HEK293 (cell line): ENCODE measurements at regions not wholly inside any gene's neighbourhood (a gene's known extent, or its start where the extent isn't known, plus 50 kb on each side); places are given as distances from the start of the nearest gene placed in this dataset.

Experiments used
- CTCF ChIA-PET: fragments of 350-600 bp; formaldehyde crosslinking; extraction: SDS; loops from one replicate; lab custom pipeline; 2021; ENCODE audit warnings: antibody characterized with exemption; lab: Yijun Ruan, JAX
- POLR2A ChIA-PET: fragments of 300-600 bp; formaldehyde crosslinking; extraction: SDS; loops from one replicate; lab custom pipeline; 2020; ENCODE audit warnings: antibody characterized with exemption, inconsistent platforms; lab: Yijun Ruan, JAX
- H3K27ac ChIP-seq: fragments of 200-500 bp; sonication (Bioruptor generic); 2 replicates; pipeline ENCODE4 v1.5.1; 2014; ENCODE audit warnings: low read depth, low read length, control low read depth, inconsistent platforms; ENCODE audit errors: extremely low read depth
- H3K36me3 ChIP-seq, 2 experiments: fragments of 200-500 bp in 1 of 2; sonication (Bioruptor generic) in 1 of 2; 1 replicate in 1 of 2; 2 replicates in 1 of 2; pipeline ENCODE4 v1.5.1; 2014 to 2017; ENCODE audit warnings: inconsistent platforms in 2 of 2, low read length in 2 of 2; ENCODE audit not compliant: control insufficient read depth in 2 of 2, insufficient read depth in 1 of 2
- H3K4me1 ChIP-seq: fragments of 200-500 bp; sonication (Bioruptor generic); 2 replicates; pipeline ENCODE4 v1.5.1; 2014; ENCODE audit warnings: mild to moderate bottlenecking, low read length, inconsistent platforms; ENCODE audit not compliant: control insufficient read depth, insufficient read depth
- H3K4me3 ChIP-seq: 2 replicates; pipeline ENCODE4 v1.5.1; 2011; ENCODE audit warnings: low read depth, mild to moderate bottlenecking, control low read depth, low read length, moderate library complexity
- H3K9me3 ChIP-seq: fragments of 200-500 bp; sonication (Bioruptor generic); 2 replicates; pipeline ENCODE4 v1.5.1; 2014; ENCODE audit warnings: low read depth, low read length, inconsistent platforms; ENCODE audit not compliant: control insufficient read depth, insufficient read depth
- MYNN ChIP-seq: fragments of 450-650 bp; formaldehyde crosslinking; IDR thresholded peaks from 2 replicates; pipeline ENCODE4 v1.5.1; 2016; ENCODE audit warnings: missing biosample characterization, missing genetic modification characterization, borderline replicate concordance
- OVOL3 ChIP-seq: fragments of 450-650 bp; formaldehyde crosslinking; IDR thresholded peaks from 2 replicates; pipeline ENCODE4 v1.5.1; 2016; ENCODE audit warnings: missing biosample characterization, missing genetic modification characterization
- REST ChIP-seq: fragments of 450-650 bp; formaldehyde crosslinking; IDR thresholded peaks from 2 replicates; pipeline ENCODE4 v1.5.1; 2016; ENCODE audit warnings: missing biosample characterization, missing genetic modification characterization
- SP2 ChIP-seq: fragments of 450-650 bp; formaldehyde crosslinking; IDR thresholded peaks from 2 replicates; pipeline ENCODE4 v1.5.1; 2016; ENCODE audit warnings: missing biosample characterization, missing genetic modification characterization
- ZBTB48 ChIP-seq: fragments of 450-650 bp; formaldehyde crosslinking; IDR thresholded peaks from 2 replicates; pipeline ENCODE4 v1.5.1; 2016; ENCODE audit warnings: missing biosample characterization, missing genetic modification characterization
- ZBTB8A ChIP-seq: fragments of 450-650 bp; formaldehyde crosslinking; IDR thresholded peaks from 2 replicates; pipeline ENCODE4 v1.5.1; 2016; ENCODE audit warnings: missing biosample characterization, missing genetic modification characterization
- ZFP3 ChIP-seq: fragments of 450-650 bp; formaldehyde crosslinking; IDR thresholded peaks from 2 replicates; pipeline ENCODE4 v1.5.1; 2016; ENCODE audit warnings: low read depth, missing biosample characterization, missing genetic modification characterization
- ZNF10 ChIP-seq: fragments of 450-650 bp; formaldehyde crosslinking; IDR thresholded peaks from 2 replicates; pipeline ENCODE4 v1.5.1; 2017; ENCODE audit warnings: missing biosample characterization, missing genetic modification characterization
- ZNF138 ChIP-seq: fragments of 450-650 bp; formaldehyde crosslinking; IDR thresholded peaks from 2 replicates; pipeline ENCODE4 v1.5.1; 2016; ENCODE audit warnings: missing biosample characterization, missing genetic modification characterization, borderline replicate concordance
- ZNF155 ChIP-seq: fragments of 450-650 bp; formaldehyde crosslinking; IDR thresholded peaks from 2 replicates; pipeline ENCODE4 v1.5.1; 2016; ENCODE audit warnings: missing biosample characterization, missing genetic modification characterization
- ZNF16 ChIP-seq: fragments of 450-650 bp; formaldehyde crosslinking; IDR thresholded peaks from 2 replicates; pipeline ENCODE4 v1.5.1; 2016; ENCODE audit warnings: low read depth, missing biosample characterization, missing genetic modification characterization
- ZNF184 ChIP-seq: fragments of 450-650 bp; IDR thresholded peaks from 2 replicates; pipeline ENCODE4 v1.5.1; 2018; ENCODE audit warnings: missing biosample characterization, mild to moderate bottlenecking, missing genetic modification characterization
- ZNF248 ChIP-seq: fragments of 450-650 bp; formaldehyde crosslinking; IDR thresholded peaks from 2 replicates; pipeline ENCODE4 v1.5.1; 2017; ENCODE audit warnings: missing biosample characterization, missing genetic modification characterization
- ZNF266 ChIP-seq: fragments of 450-650 bp; formaldehyde crosslinking; IDR thresholded peaks from 2 replicates; pipeline ENCODE4 v1.5.1; 2016; ENCODE audit warnings: missing biosample characterization, missing genetic modification characterization, low read depth
- ZNF518A ChIP-seq: fragments of 450-650 bp; formaldehyde crosslinking; conservative IDR thresholded peaks from 2 replicates; pipeline ENCODE4 v1.5.1; 2016; ENCODE audit warnings: low read depth, missing biosample characterization, missing genetic modification characterization
- ZNF558 ChIP-seq: fragments of 450-650 bp; formaldehyde crosslinking; IDR thresholded peaks from 2 replicates; pipeline ENCODE4 v1.5.1; 2016; ENCODE audit warnings: missing biosample characterization, missing genetic modification characterization
- ZNF610 ChIP-seq: fragments of 450-650 bp; formaldehyde crosslinking; IDR thresholded peaks from 2 replicates; pipeline ENCODE4 v1.5.1; 2016; ENCODE audit warnings: missing biosample characterization, missing genetic modification characterization, borderline replicate concordance
- ZNF629 ChIP-seq: fragments of 450-650 bp; formaldehyde crosslinking; IDR thresholded peaks from 2 replicates; pipeline ENCODE4 v1.5.1; 2017; ENCODE audit warnings: missing biosample characterization, missing genetic modification characterization
- ZNF670 ChIP-seq: fragments of 450-650 bp; formaldehyde crosslinking; IDR thresholded peaks from 2 replicates; pipeline ENCODE4 v1.5.1; 2016; ENCODE audit warnings: missing biosample characterization, missing genetic modification characterization, low read depth
- ZNF792 ChIP-seq: fragments of 450-650 bp; formaldehyde crosslinking; IDR thresholded peaks from 2 replicates; pipeline ENCODE4 v1.5.1; 2016; ENCODE audit warnings: missing biosample characterization, missing genetic modification characterization
- ZSCAN18 ChIP-seq: fragments of 450-650 bp; formaldehyde crosslinking; IDR thresholded peaks from 2 replicates; pipeline ENCODE4 v1.5.1; 2016; ENCODE audit warnings: missing biosample characterization, missing genetic modification characterization
- ZSCAN30 ChIP-seq: fragments of 450-650 bp; IDR thresholded peaks from 2 replicates; pipeline ENCODE4 v1.5.1; 2018; ENCODE audit warnings: missing biosample characterization, mild to moderate bottlenecking, missing genetic modification characterization, moderate library complexity
- TF ChIP-seq, protein P1 (sequence below): fragments of 450-650 bp; formaldehyde crosslinking; IDR thresholded peaks from 2 replicates; pipeline ENCODE4 v1.5.1; 2016; ENCODE audit warnings: missing biosample characterization, missing genetic modification characterization

DNA sequence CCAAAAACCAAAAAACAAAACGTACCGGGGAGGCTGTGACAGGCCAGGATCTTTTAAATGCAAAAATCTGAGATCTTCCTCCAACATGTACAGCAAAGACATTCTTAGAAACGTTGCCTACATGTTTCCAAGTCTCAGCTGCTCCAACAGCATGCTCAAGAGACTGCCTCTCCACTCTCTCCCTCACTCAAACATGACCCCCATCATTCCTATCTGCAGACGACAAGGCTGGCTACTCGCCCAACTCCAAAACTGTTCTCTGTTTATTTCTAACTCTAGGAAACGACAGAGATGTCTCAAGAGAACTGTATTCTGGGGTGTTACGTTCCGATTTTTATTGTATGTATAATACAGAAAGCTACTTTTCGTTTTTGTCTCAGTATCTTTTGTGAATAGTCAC is 57.5 kb upstream of the TMCC3 start:
- Histone ChIP-seq H3K27ac (no peak overlapping the region), H3K9me3 (no peaks in the 10 kb centered on the region), H3K4me3 (no peak overlapping the region)
- ChIA-PET POLR2A (no interaction called here), CTCF (interaction anchor here (0.6 to 2.5 kb wide), 5 partner anchors 8 to 643 kb away, joined by 3 to 9 read pairs (median 4); no protein-coding TSS in a partner anchor)
- TF ChIP-seq OVOL3 (no peak), ZSCAN18 (tag by site-specific recombination) (no peak), ZNF266 (tag by site-specific recombination) (no peak), ZNF670 (tag by site-specific recombination) (no peak), ZSCAN30 (tag by site-specific recombination) (no peak)
- TF ChIP-seq, all 188 proteins: peak for 0
- H3K4me1 ChIP-seq = peaks cover 21% of the 10 kb centered on the region
- no peaks in the 10 kb centered on the region for H3K36me3 ChIP-seq

DNA sequence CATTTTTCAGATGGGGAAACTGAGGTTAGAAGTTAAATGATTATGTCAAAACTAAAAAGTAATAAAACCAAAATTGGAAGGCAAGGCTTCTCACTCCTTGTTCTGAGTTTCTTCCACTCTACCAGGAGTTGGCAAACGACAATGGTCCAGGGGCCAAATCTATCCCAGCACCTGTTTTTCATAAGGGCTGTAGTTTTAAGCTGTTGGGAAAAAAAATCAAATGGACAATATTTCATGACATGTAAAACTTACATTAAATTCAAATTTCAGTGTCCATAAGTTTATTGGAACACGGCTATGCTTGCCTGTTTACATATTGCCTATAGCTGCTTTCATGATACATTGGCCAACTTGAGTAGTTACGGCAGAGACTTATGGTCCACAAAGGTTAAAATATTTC is 56.7 kb upstream of the TMCC3 start:
- Histone ChIP-seq H3K4me3 (no peak overlapping the region), H3K36me3 (no peaks in the 10 kb centered on the region), H3K27ac (no peak overlapping the region), H3K4me1 (peaks cover 21% of the 10 kb centered on the region), H3K9me3 (no peaks in the 10 kb centered on the region)
- POLR2A ChIA-PET = no interaction called here
- CTCF ChIA-PET = interaction anchor here (0.5 to 2.5 kb wide), 5 partner anchors 35 to 317 kb away, joined by 3 to 9 read pairs (median 4); no protein-coding TSS in a partner anchor
- TF ChIP-seq ZNF184 = no peak
- TF ChIP-seq ZNF558 (tag by site-specific recombination) = no peak
- no peak for TF ChIP-seq SP2
- TF ChIP-seq ZNF16 = no peak
- no peak for TF ChIP-seq ZBTB48
- TF ChIP-seq ZBTB8A (tag by site-specific recombination) = no peak
- no peak for TF ChIP-seq ZFP3
- no peak for TF ChIP-seq ZNF792 (tag by site-specific recombination)
- no peak for TF ChIP-seq REST (tag by site-specific recombination)
- no peak for TF ChIP-seq ZNF629
- no peak for TF ChIP-seq ZNF10
- no peak for TF ChIP-seq MYNN (tag by site-specific recombination)
- TF ChIP-seq ZNF518A (tag by site-specific recombination) = no peak
- TF ChIP-seq, protein P1, sequence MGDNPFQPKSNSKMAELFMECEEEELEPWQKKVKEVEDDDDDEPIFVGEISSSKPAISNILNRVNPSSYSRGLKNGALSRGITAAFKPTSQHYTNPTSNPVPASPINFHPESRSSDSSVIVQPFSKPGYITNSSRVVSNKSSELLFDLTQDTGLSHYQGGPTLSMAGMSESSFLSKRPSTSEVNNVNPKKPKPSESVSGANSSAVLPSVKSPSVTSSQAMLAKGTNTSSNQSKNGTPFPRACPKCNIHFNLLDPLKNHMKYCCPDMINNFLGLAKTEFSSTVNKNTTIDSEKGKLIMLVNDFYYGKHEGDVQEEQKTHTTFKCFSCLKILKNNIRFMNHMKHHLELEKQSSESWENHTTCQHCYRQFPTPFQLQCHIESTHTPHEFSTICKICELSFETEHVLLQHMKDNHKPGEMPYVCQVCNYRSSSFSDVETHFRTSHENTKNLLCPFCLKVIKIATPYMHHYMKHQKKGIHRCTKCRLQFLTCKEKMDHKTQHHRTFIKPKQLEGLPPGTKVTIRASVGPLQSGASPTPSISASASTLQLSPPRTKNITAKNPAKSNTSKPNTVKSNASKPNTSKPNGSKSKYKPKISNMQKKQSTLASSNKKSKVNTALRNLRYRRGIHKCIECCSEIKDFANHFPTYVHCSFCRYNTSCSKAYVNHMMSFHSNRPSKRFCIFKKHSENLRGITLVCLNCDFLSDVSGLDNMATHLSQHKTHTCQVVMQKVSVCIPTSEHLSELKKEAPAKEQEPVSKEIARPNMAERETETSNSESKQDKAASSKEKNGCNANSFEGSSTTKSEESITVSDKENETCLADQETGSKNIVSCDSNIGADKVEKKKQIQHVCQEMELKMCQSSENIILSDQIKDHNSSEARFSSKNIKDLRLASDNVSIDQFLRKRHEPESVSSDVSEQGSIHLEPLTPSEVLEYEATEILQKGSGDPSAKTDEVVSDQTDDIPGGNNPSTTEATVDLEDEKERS (tag by site-specific recombination) = no peak
- no peak for TF ChIP-seq ZNF138 (tag by site-specific recombination)
- no peak for TF ChIP-seq ZNF248 (tag by site-specific recombination)
- no peak for TF ChIP-seq ZNF155 (tag by site-specific recombination)
- TF ChIP-seq ZNF610 (tag by site-specific recombination) = no peak
